ENCODE measurements at regions not wholly inside any gene's neighbourhood (a gene's known extent, or its start where the extent isn't known, plus 50 kb on each side); places are given as distances from the start of the nearest gene placed in this dataset.

GRCh38 chr14:25615174-25615573 lies 565.2 kb upstream of the STXBP6 start:
- FAIRE-seq (no peak), DNase-seq (no peak)
- Histone ChIP-seq H3K9ac (ENCODE audit: low read length in 3 of 3) (no peak overlapping the region), H3K27me3 (ENCODE audit: control insufficient read depth, insufficient read depth, low read length) (no peaks in the 10 kb centered on the region), H3K36me3 (ENCODE audit: control insufficient read depth in 2 of 3, insufficient read depth in 3 of 3, low read length in 3 of 3) (no peaks in the 10 kb centered on the region), H3K9me3 (ENCODE audit: control insufficient read depth in 2 of 3, insufficient read depth in 1 of 3, low read length in 3 of 3) (peaks cover 0 to 9% (median 0%) of the 10 kb centered on the region in 3 donors), H3K4me1 (ENCODE audit: control insufficient read depth in 2 of 3, insufficient read depth in 2 of 3, low read depth in 1 of 3, low read length in 3 of 3) (no peaks in the 10 kb centered on the region), H3K4me3 (ENCODE audit: low read length in 3 of 3) (no peak overlapping the region), H3K27ac (ENCODE audit: low read depth in 2 of 2, low read length in 2 of 2) (no peak overlapping the region)
- intact Hi-C loops (cut with DNase I), result no loop called here
- TF ChIP-seq, protein P1, sequence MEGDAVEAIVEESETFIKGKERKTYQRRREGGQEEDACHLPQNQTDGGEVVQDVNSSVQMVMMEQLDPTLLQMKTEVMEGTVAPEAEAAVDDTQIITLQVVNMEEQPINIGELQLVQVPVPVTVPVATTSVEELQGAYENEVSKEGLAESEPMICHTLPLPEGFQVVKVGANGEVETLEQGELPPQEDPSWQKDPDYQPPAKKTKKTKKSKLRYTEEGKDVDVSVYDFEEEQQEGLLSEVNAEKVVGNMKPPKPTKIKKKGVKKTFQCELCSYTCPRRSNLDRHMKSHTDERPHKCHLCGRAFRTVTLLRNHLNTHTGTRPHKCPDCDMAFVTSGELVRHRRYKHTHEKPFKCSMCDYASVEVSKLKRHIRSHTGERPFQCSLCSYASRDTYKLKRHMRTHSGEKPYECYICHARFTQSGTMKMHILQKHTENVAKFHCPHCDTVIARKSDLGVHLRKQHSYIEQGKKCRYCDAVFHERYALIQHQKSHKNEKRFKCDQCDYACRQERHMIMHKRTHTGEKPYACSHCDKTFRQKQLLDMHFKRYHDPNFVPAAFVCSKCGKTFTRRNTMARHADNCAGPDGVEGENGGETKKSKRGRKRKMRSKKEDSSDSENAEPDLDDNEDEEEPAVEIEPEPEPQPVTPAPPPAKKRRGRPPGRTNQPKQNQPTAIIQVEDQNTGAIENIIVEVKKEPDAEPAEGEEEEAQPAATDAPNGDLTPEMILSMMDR (IDR thresholded peaks at IDR 0.05; ENCODE audit: borderline replicate concordance, extremely low read depth, insufficient read depth), result no peak

DNA sequence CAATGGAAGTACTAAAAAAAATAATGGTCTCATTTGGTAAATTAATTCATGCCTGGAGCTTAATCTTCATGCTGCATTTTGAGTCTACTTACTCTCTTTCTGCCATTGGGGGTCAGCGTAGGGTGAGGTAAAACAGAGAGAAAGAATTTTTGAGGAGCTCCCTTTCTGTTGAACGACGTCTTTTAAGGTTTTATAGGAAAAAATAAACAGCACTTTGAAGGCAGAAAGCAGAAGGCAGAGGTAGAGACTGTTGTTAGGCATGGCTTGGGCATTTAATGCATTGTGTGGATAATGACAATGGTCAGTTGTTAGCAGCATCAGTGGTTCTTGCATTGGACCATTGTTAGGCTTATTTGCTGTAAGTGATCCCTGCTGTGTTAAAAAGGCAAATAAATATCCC lies 557.2 kb upstream of the STXBP6 start:
- Histone ChIP-seq H3K27ac (ENCODE audit: low read depth in 2 of 2, low read length in 2 of 2) (no peak overlapping the region), H3K27me3 (ENCODE audit: control insufficient read depth, insufficient read depth, low read length) (no peaks in the 10 kb centered on the region), H3K4me3 (ENCODE audit: low read length in 3 of 3) (no peak overlapping the region), H3K9me3 (ENCODE audit: control insufficient read depth in 2 of 3, insufficient read depth in 1 of 3, low read length in 3 of 3) (peaks cover 0 to 4% (median 2%) of the 10 kb centered on the region in 3 donors), H3K4me1 (ENCODE audit: control insufficient read depth in 2 of 3, insufficient read depth in 2 of 3, low read depth in 1 of 3, low read length in 3 of 3) (no peaks in the 10 kb centered on the region), H3K9ac (ENCODE audit: low read length in 3 of 3) (no peak overlapping the region), H3K36me3 (ENCODE audit: control insufficient read depth in 2 of 3, insufficient read depth in 3 of 3, low read length in 3 of 3) (no peaks in the 10 kb centered on the region)
- peak in 1 of 5 donors; percentile 55 for DNase-seq
- intact Hi-C loops (cut with DNase I), result no loop called here
- FAIRE-seq, result no peak
- TF ChIP-seq, protein P1 (IDR thresholded peaks at IDR 0.05; ENCODE audit: borderline replicate concordance, extremely low read depth, insufficient read depth), result no peak

GRCh38 chr14:25602106-25602505 lies 552.2 kb upstream of the STXBP6 start:
- Histone ChIP-seq H3K27me3 (ENCODE audit: control insufficient read depth, insufficient read depth, low read length) (no peaks in the 10 kb centered on the region), H3K9me3 (ENCODE audit: control insufficient read depth in 2 of 3, insufficient read depth in 1 of 3, low read length in 3 of 3) (peaks cover 0 to 4% (median 2%) of the 10 kb centered on the region in 3 donors), H3K27ac (ENCODE audit: low read depth in 2 of 2, low read length in 2 of 2) (no peak overlapping the region), H3K4me1 (ENCODE audit: control insufficient read depth in 2 of 3, insufficient read depth in 2 of 3, low read depth in 1 of 3, low read length in 3 of 3) (no peaks in the 10 kb centered on the region), H3K9ac (ENCODE audit: low read length in 3 of 3) (no peak overlapping the region), H3K4me3 (ENCODE audit: low read length in 3 of 3) (no peak overlapping the region), H3K36me3 (ENCODE audit: control insufficient read depth in 2 of 3, insufficient read depth in 3 of 3, low read length in 3 of 3) (no peaks in the 10 kb centered on the region)
- TF ChIP-seq, protein P1 (IDR thresholded peaks at IDR 0.05; ENCODE audit: borderline replicate concordance, extremely low read depth, insufficient read depth), result no peak
- intact Hi-C loops (cut with DNase I), result no loop called here
- peak in 1 of 5 donors; percentile 5 for DNase-seq
- FAIRE-seq, result no peak

DNA sequence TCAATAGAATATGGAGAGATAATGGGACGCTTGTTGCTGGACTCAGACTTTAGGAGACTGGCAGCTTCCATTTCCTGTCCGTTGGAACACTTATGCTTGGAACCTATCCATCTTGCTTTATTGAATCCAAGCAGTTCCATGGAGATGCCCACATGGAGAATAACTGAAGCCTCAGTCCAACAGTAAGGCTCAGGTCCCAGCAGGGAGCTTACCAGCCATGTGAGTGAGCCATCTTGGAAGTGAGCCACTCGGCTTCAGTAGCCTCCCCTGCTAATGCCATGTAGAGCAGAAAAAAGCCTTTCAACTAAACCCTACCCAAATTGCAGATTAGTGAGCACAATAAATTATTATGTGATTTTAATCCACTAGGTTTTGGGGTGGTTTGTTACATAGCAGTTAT lies 538.8 kb upstream of the STXBP6 start:
- TF ChIP-seq, protein P1 (IDR thresholded peaks at IDR 0.05; ENCODE audit: borderline replicate concordance, extremely low read depth, insufficient read depth), result no peak
- DNase-seq (no peak), FAIRE-seq (no peak)
- Histone ChIP-seq H3K27ac (ENCODE audit: low read depth in 2 of 2, low read length in 2 of 2) (no peak overlapping the region), H3K4me3 (ENCODE audit: low read length in 3 of 3) (no peak overlapping the region), H3K4me1 (ENCODE audit: control insufficient read depth in 2 of 3, insufficient read depth in 2 of 3, low read depth in 1 of 3, low read length in 3 of 3) (no peaks in the 10 kb centered on the region), H3K36me3 (ENCODE audit: control insufficient read depth in 2 of 3, insufficient read depth in 3 of 3, low read length in 3 of 3) (no peaks in the 10 kb centered on the region), H3K9ac (ENCODE audit: low read length in 3 of 3) (no peak overlapping the region), H3K27me3 (ENCODE audit: control insufficient read depth, insufficient read depth, low read length) (no peaks in the 10 kb centered on the region), H3K9me3 (ENCODE audit: control insufficient read depth in 2 of 3, insufficient read depth in 1 of 3, low read length in 3 of 3) (no peaks in the 10 kb centered on the region)
- intact Hi-C loops (cut with DNase I), result no loop called here
